B cell (primary cell): ENCODE measurements at regions not wholly inside any gene's neighbourhood (a gene's known extent, or its start where the extent isn't known, plus 50 kb on each side); places are given as distances from the start of the nearest gene placed in this dataset.
"Not testable (repeated sequence)": the region's sequence is repeated elsewhere in the genome, so short reads cannot be mapped to it uniquely, and the experiment has no call there.

ENCODE experiments used
- ATAC-seq: fragments of 200-7000 bp; cut with Tn5 transposase; one replicate; pipeline ENCODE4 v1.10.0; 2021; ENCODE audit warnings: low read depth, mild to moderate bottlenecking, moderate number of reproducible peaks, moderate library complexity
- CTCF ChIA-PET: fragments of 350-600 bp; sonication (Branson Sonifier 250); formaldehyde crosslinking; loops from one replicate; lab custom pipeline; 2021; ENCODE audit warnings: antibody characterized with exemption, inconsistent platforms; lab: Charles Lee
- POLR2A ChIA-PET: fragments of 350-600 bp; sonication (Branson Sonifier 250); formaldehyde crosslinking; loops from one replicate; lab custom pipeline; 2021; ENCODE audit warnings: antibody characterized with exemption; lab: Charles Lee
- DNase-seq: peaks from one replicate; pipeline ENCODE4 v3.0.0; 2013
- H2AFZ ChIP-seq: 2 replicates; pipeline ENCODE4 v1.6.1; 2012; ENCODE audit warnings: mild to moderate bottlenecking, low read depth, low read length; ENCODE audit not compliant: insufficient read depth, poor library complexity, severe bottlenecking
- H3K27ac ChIP-seq, 2 donors: 1 replicate in 1 of 2; 2 replicates in 1 of 2; pipeline ENCODE4 v1.5.1; 2012 to 2013; ENCODE audit warnings: low read length in 2 of 2, mild to moderate bottlenecking in 2 of 2, moderate library complexity in 1 of 2
- H3K27me3 ChIP-seq, 4 experiments: fragments of 200-600 bp in 1 of 4; sonication (generic) in 1 of 4; replicated peaks in 1 of 4; 1 replicate in 2 of 4; 2 replicates in 2 of 4; pipeline versions ENCODE4 v1.6.1 to v1.7.0; 2013 to 2016; ENCODE audit warnings: low read length in 3 of 4, mild to moderate bottlenecking in 2 of 4, mixed read lengths in 1 of 4, moderate library complexity in 1 of 4; ENCODE audit not compliant: insufficient read depth in 4 of 4, control insufficient read depth in 3 of 4; ENCODE audit errors: control extremely low read depth in 1 of 4
- H3K36me3 ChIP-seq, 2 experiments: replicated peaks in 1 of 2; 1 replicate in 1 of 2; 2 replicates in 1 of 2; pipeline versions ENCODE4 v1.6.1 to v1.7.1; 2013; ENCODE audit warnings: low read length in 1 of 2; ENCODE audit not compliant: insufficient read depth in 2 of 2, control insufficient read depth in 1 of 2; ENCODE audit errors: control extremely low read depth in 1 of 2, extremely low read depth in 1 of 2
- H3K4me1 ChIP-seq, 2 donors: fragments of 200-600 bp in 1 of 2; sonication (generic) in 1 of 2; 1 replicate in 1 of 2; 2 replicates in 1 of 2; pipeline versions ENCODE4 v1.5.1 to v1.6.1; 2013 to 2017; ENCODE audit warnings: low read length in 2 of 2; ENCODE audit not compliant: control insufficient read depth in 2 of 2, insufficient read depth in 2 of 2
- H3K4me2 ChIP-seq: replicated peaks from 2 replicates; pipeline ENCODE3; 2012; ENCODE audit warnings: mild to moderate bottlenecking, low read depth, low read length; ENCODE audit not compliant: poor library complexity, severe bottlenecking
- H3K4me3 ChIP-seq, 5 experiments: fragments of 200-600 bp in 1 of 5; sonication (generic) in 1 of 5; 1 replicate in 3 of 5; 2 replicates in 2 of 5; pipeline versions ENCODE4 v1.5.1 to v1.7.0; 2011 to 2016; ENCODE audit warnings: low read length in 4 of 5, mild to moderate bottlenecking in 4 of 5, low read depth in 2 of 5, control low read depth in 1 of 5, moderate library complexity in 1 of 5; ENCODE audit not compliant: insufficient read depth in 1 of 5; ENCODE audit errors: control extremely low read depth in 1 of 5, extremely low read depth in 1 of 5
- H3K79me2 ChIP-seq: fragments of 200-600 bp; sonication (generic); one replicate; pipeline ENCODE4 v1.6.0; 2016; ENCODE audit warnings: low read length; ENCODE audit not compliant: control insufficient read depth, insufficient read depth
- H3K9ac ChIP-seq: fragments of 200-600 bp; sonication (generic); 2 replicates; pipeline ENCODE4 v1.6.1; 2017; ENCODE audit warnings: mild to moderate bottlenecking, low read length, moderate library complexity
- H3K9me3 ChIP-seq, 3 donors: one replicate each; pipeline versions ENCODE4 v1.6.1 to v1.7.1; 2013; ENCODE audit warnings: low read length in 2 of 3; ENCODE audit not compliant: control insufficient read depth in 2 of 3, insufficient read depth in 1 of 3; ENCODE audit errors: control extremely low read depth in 1 of 3
- H4K20me1 ChIP-seq: 2 replicates; pipeline ENCODE4 v1.6.0; 2012; ENCODE audit warnings: mild to moderate bottlenecking, low read length; ENCODE audit not compliant: insufficient read depth, control insufficient read depth, poor library complexity, severe bottlenecking
- H3K27ac Mint-ChIP-seq: one replicate; pipeline ENCODE4 v1.8.0; 2021; ENCODE audit warnings: mixed read lengths
- H3K27me3 Mint-ChIP-seq: one replicate; pipeline ENCODE4 v1.8.0; 2021; ENCODE audit warnings: mixed read lengths
- H3K4me1 Mint-ChIP-seq: one replicate; pipeline ENCODE4 v1.8.0; 2021; ENCODE audit warnings: mixed read lengths
- H3K4me3 Mint-ChIP-seq: one replicate; pipeline ENCODE4 v1.8.0; 2021; ENCODE audit warnings: mixed read lengths
- H3K9me3 Mint-ChIP-seq: one replicate; pipeline ENCODE4 v1.8.0; 2022; ENCODE audit warnings: mixed read lengths; ENCODE audit not compliant: insufficient read depth
- WGBS: methylation state at CpG from one replicate; pipeline ENCODE4 v1.1.5; 2013; ENCODE audit warnings: missing lambda C conversion rate; ENCODE audit not compliant: insufficient coverage; 5-methylcytosine and 5-hydroxymethylcytosine counted together
- intact Hi-C: fragments of 100-400 bp; cut with micrococcal nuclease; formaldehyde crosslinking; loops from one replicate; pipeline ENCODE4 v1.10.0; 2022

DNA sequence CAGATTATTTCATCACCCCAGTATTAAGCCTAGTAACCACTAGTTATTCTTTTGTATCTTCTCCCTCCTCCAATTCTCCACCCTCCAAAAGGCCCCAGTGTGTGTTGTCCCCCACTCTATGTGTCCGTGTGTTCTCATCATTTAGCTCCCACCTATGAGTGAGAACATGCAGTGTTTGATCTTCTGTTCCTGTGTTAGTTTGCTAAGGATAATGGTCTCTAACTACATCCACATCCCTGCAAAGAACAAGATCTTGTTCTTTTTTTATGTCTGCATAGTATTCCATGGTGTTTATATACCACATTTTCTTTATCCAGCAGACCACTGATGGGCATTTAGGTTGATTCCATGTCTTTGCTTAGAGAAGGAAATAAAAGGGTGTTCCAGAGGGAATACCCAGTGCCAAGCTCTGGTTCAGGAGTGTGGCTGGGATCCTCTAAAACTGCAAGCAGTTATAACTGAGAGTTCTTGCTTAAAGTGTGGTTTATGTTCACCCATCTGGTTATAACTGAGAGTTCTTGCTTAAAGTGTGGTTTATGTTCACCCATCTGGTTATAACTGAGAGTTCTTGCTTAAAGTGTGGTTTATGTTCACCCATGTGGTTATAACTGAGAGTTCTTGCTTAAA is 154.8 kb downstream of the SYT15 start:
- ATAC-seq, intact Hi-C loops, H4K20me1 ChIP-seq, H3K4me1 Mint-ChIP-seq, H2AFZ ChIP-seq, H3K9me3 ChIP-seq, H3K4me3 Mint-ChIP-seq, POLR2A ChIA-PET, H3K27ac ChIP-seq, H3K27me3 ChIP-seq, DNase-seq, H3K4me3 ChIP-seq, CTCF ChIA-PET, H3K27ac Mint-ChIP-seq, H3K79me2 ChIP-seq, H3K9me3 Mint-ChIP-seq, H3K27me3 Mint-ChIP-seq, H3K4me2 ChIP-seq, H3K36me3 ChIP-seq, H3K4me1 ChIP-seq, H3K9ac ChIP-seq: not testable (repeated sequence)
- WGBS, result no CpG with 5 or more reads among the region's 1 CpG

DNA sequence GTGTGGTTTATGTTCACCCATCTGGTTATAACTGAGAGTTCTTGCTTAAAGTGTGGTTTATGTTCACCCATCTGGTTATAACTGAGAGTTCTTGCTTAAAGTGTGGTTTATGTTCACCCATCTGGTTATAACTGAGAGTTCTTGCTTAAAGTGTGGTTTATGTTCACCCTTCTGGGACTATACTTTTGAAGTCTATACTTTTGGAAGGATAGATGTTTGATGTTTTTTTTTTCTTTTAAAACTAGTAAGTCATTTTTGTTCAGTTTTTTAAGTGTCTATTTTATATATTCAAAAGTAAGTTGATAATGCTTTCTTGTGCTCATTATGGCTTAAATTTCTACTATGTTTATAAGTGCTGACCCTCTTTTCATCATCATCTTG is 155.3 kb downstream of the SYT15 start:
- ATAC-seq, CTCF ChIA-PET, H3K27ac Mint-ChIP-seq: not testable (repeated sequence)

DNA sequence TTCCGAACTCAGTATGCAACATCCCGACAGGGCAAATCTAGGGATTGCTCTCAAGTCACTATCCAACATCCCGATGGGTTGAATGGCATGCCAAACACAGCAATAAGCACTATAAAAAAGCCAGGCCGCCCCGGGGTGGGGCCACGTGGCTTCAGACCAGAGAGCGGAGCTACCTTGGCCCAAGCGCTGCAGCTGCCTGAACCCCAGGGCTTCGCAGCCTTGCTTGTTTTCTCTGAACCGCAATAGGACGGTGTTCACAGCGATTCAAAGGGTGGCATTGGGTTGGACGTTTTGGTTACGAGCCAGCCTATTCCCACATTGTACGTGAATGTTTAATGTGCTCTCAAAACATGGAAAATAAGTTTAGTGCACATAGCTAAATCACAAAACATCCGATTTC is 161.0 kb downstream of the SYT15 start:
- H3K79me2 ChIP-seq, ATAC-seq, H3K27me3 Mint-ChIP-seq, H3K9ac ChIP-seq, H3K4me3 Mint-ChIP-seq, H3K9me3 ChIP-seq, H3K27me3 ChIP-seq, H3K4me3 ChIP-seq, H3K4me1 Mint-ChIP-seq, intact Hi-C loops, H3K36me3 ChIP-seq, H3K27ac ChIP-seq, H3K9me3 Mint-ChIP-seq, POLR2A ChIA-PET, DNase-seq, H3K4me2 ChIP-seq, H3K27ac Mint-ChIP-seq, H4K20me1 ChIP-seq, CTCF ChIA-PET, H2AFZ ChIP-seq, H3K4me1 ChIP-seq: not testable (repeated sequence)
- WGBS, result no CpG with 5 or more reads among the region's 16 CpGs

More for the DNA sequence above, 155.3 kb downstream of the SYT15 start:
- H3K27me3 Mint-ChIP-seq, H3K9me3 ChIP-seq, H3K4me1 ChIP-seq, H3K27me3 ChIP-seq, H4K20me1 ChIP-seq, H3K36me3 ChIP-seq, H3K4me1 Mint-ChIP-seq, H3K79me2 ChIP-seq, H3K4me2 ChIP-seq, H3K4me3 ChIP-seq, intact Hi-C loops, DNase-seq, H3K4me3 Mint-ChIP-seq, H3K9me3 Mint-ChIP-seq, H2AFZ ChIP-seq, POLR2A ChIA-PET, H3K9ac ChIP-seq, H3K27ac ChIP-seq: not testable (repeated sequence)

GRCh38 chr10:46740368-46740767 is 161.4 kb downstream of the SYT15 start:
- CTCF ChIA-PET, H3K27ac ChIP-seq, H2AFZ ChIP-seq, H3K4me2 ChIP-seq, H3K27me3 Mint-ChIP-seq, H3K4me3 Mint-ChIP-seq, H3K4me1 ChIP-seq, H3K4me1 Mint-ChIP-seq, DNase-seq, H3K9ac ChIP-seq, ATAC-seq, H3K4me3 ChIP-seq, H3K36me3 ChIP-seq, H3K9me3 Mint-ChIP-seq, H3K9me3 ChIP-seq, H3K27me3 ChIP-seq, H4K20me1 ChIP-seq, intact Hi-C loops, H3K27ac Mint-ChIP-seq, H3K79me2 ChIP-seq, POLR2A ChIA-PET: not testable (repeated sequence)
- WGBS, result no CpG with 5 or more reads among the region's 17 CpGs
